ENCODE measurements at regions not wholly inside any gene's neighbourhood (a gene's known extent, or its start where the extent isn't known, plus 50 kb on each side); places are given as distances from the start of the nearest gene placed in this dataset.

- Histone ChIP-seq H3K27ac (no peak overlapping the region), H3K27me3 (replicated peaks) (no peaks in the 10 kb centered on the region), H3K4me3 (no peak overlapping the region), H3K36me3 (no peaks in the 10 kb centered on the region), H3K9me3 (replicated peaks) (no peaks in the 10 kb centered on the region), H3K4me1 (replicated peaks) (no peaks in the 10 kb centered on the region)
- DNase-seq (ENCODE audit: low read depth in 1 of 2, low spot score in 2 of 2), result no peak
These were observed 220.3 kb upstream of the CTSO start for GRCh38 chr4:156173937-156174336.

- Histone ChIP-seq H3K36me3 (no peaks in the 10 kb centered on the region), H3K27ac (no peak overlapping the region), H3K27me3 (replicated peaks) (no peaks in the 10 kb centered on the region), H3K4me3 (no peak overlapping the region), H3K9me3 (replicated peaks) (no peaks in the 10 kb centered on the region), H3K4me1 (replicated peaks) (no peaks in the 10 kb centered on the region)
- DNase-seq (ENCODE audit: low read depth in 1 of 2, low spot score in 2 of 2), result no peak
These were observed 219.8 kb upstream of the CTSO start for GRCh38 chr4:156173486-156173885.

GRCh38 chr4:156169861-156170260 is 216.2 kb upstream of the CTSO start:
- no peaks in the 10 kb centered on the region for H3K36me3 ChIP-seq
- DNase-seq (ENCODE audit: low read depth in 1 of 2, low spot score in 2 of 2), result no peak
- no peaks in the 10 kb centered on the region for H3K4me1 ChIP-seq (replicated peaks)
- no peak overlapping the region for H3K27ac ChIP-seq
- H3K9me3 ChIP-seq (replicated peaks), result no peaks in the 10 kb centered on the region
- H3K27me3 ChIP-seq (replicated peaks), result no peaks in the 10 kb centered on the region
- no peak overlapping the region for H3K4me3 ChIP-seq

GRCh38 chr4:156169011-156169410 is 215.3 kb upstream of the CTSO start:
- Histone ChIP-seq H3K4me3 (no peak overlapping the region), H3K4me1 (replicated peaks) (no peaks in the 10 kb centered on the region), H3K27ac (no peak overlapping the region), H3K9me3 (replicated peaks) (no peaks in the 10 kb centered on the region), H3K27me3 (replicated peaks) (no peaks in the 10 kb centered on the region), H3K36me3 (no peaks in the 10 kb centered on the region)
- peak in 1 of 2 experiments; percentile 32 for DNase-seq (ENCODE audit: low read depth in 1 of 2, low spot score in 2 of 2)

GRCh38 chr4:156168288-156168687 is 214.6 kb upstream of the CTSO start:
- Histone ChIP-seq H3K4me1 (replicated peaks) (no peaks in the 10 kb centered on the region), H3K36me3 (no peaks in the 10 kb centered on the region), H3K9me3 (replicated peaks) (no peaks in the 10 kb centered on the region), H3K27ac (no peak overlapping the region), H3K4me3 (no peak overlapping the region), H3K27me3 (replicated peaks) (no peaks in the 10 kb centered on the region)
- no peak for DNase-seq (ENCODE audit: low read depth in 1 of 2, low spot score in 2 of 2)

GRCh38 chr4:156158747-156159146 is 205.1 kb upstream of the CTSO start:
- Histone ChIP-seq H3K4me1 (replicated peaks) (no peaks in the 10 kb centered on the region), H3K36me3 (no peaks in the 10 kb centered on the region), H3K4me3 (no peak overlapping the region), H3K9me3 (replicated peaks) (no peaks in the 10 kb centered on the region), H3K27ac (no peak overlapping the region), H3K27me3 (replicated peaks) (no peaks in the 10 kb centered on the region)
- DNase-seq (ENCODE audit: low read depth in 1 of 2, low spot score in 2 of 2), result no peak

GRCh38 chr4:156154978-156155377 is 201.3 kb upstream of the CTSO start:
- no peak overlapping the region for H3K4me3 ChIP-seq
- H3K27me3 ChIP-seq (replicated peaks), result no peaks in the 10 kb centered on the region
- DNase-seq (ENCODE audit: low read depth in 1 of 2, low spot score in 2 of 2), result no peak
- H3K9me3 ChIP-seq (replicated peaks), result no peaks in the 10 kb centered on the region
- no peak overlapping the region for H3K27ac ChIP-seq
- H3K4me1 ChIP-seq (replicated peaks), result no peaks in the 10 kb centered on the region
- no peaks in the 10 kb centered on the region for H3K36me3 ChIP-seq

- Histone ChIP-seq H3K36me3 (no peaks in the 10 kb centered on the region), H3K9me3 (replicated peaks) (no peaks in the 10 kb centered on the region), H3K4me1 (replicated peaks) (no peaks in the 10 kb centered on the region), H3K27ac (no peak overlapping the region), H3K4me3 (no peak overlapping the region), H3K27me3 (replicated peaks) (no peaks in the 10 kb centered on the region)
- no peak for DNase-seq (ENCODE audit: low read depth in 1 of 2, low spot score in 2 of 2)
These were observed 192.9 kb upstream of the CTSO start for GRCh38 chr4:156146571-156146970.

- Histone ChIP-seq H3K4me1 (replicated peaks) (no peaks in the 10 kb centered on the region), H3K4me3 (no peak overlapping the region), H3K9me3 (replicated peaks) (no peaks in the 10 kb centered on the region), H3K27me3 (replicated peaks) (0 out of 2 replicates have a peak, but pooled peaks cover 2% of the 10 kb centered on the region), H3K27ac (no peak overlapping the region), H3K36me3 (no peaks in the 10 kb centered on the region)
- no peak for DNase-seq (ENCODE audit: low read depth in 1 of 2, low spot score in 2 of 2)
These were observed 191.3 kb upstream of the CTSO start for GRCh38 chr4:156144961-156145360.

- Histone ChIP-seq H3K36me3 (no peaks in the 10 kb centered on the region), H3K27me3 (replicated peaks) (0 out of 2 replicates have a peak, but pooled peaks cover 2% of the 10 kb centered on the region), H3K4me3 (no peak overlapping the region), H3K27ac (no peak overlapping the region), H3K4me1 (replicated peaks) (no peaks in the 10 kb centered on the region), H3K9me3 (replicated peaks) (no peaks in the 10 kb centered on the region)
- DNase-seq (ENCODE audit: low read depth in 1 of 2, low spot score in 2 of 2), result no peak
These were observed 185.2 kb upstream of the CTSO start for GRCh38 chr4:156138781-156139280.

- H3K4me3 ChIP-seq, result no peak overlapping the region
- no peaks in the 10 kb centered on the region for H3K9me3 ChIP-seq (replicated peaks)
- 0 out of 2 replicates have a peak, but pooled peaks cover 2% of the 10 kb centered on the region for H3K27me3 ChIP-seq (replicated peaks)
- H3K36me3 ChIP-seq, result no peaks in the 10 kb centered on the region
- H3K4me1 ChIP-seq (replicated peaks), result no peaks in the 10 kb centered on the region
- H3K27ac ChIP-seq, result no peak overlapping the region
- DNase-seq (ENCODE audit: low read depth in 1 of 2, low spot score in 2 of 2), result no peak
These were observed 184.2 kb upstream of the CTSO start for GRCh38 chr4:156137679-156138473.

GRCh38 chr4:156132196-156132595 is 178.5 kb upstream of the CTSO start:
- no peaks in the 10 kb centered on the region for H3K27me3 ChIP-seq (replicated peaks)
- no peak for DNase-seq (ENCODE audit: low read depth in 1 of 2, low spot score in 2 of 2)
- no peak overlapping the region for H3K4me3 ChIP-seq
- H3K36me3 ChIP-seq, result no peaks in the 10 kb centered on the region
- no peaks in the 10 kb centered on the region for H3K9me3 ChIP-seq (replicated peaks)
- H3K4me1 ChIP-seq (replicated peaks), result no peaks in the 10 kb centered on the region
- no peak overlapping the region for H3K27ac ChIP-seq

- H3K27me3 ChIP-seq (replicated peaks), result no peaks in the 10 kb centered on the region
- H3K9me3 ChIP-seq (replicated peaks), result no peaks in the 10 kb centered on the region
- H3K27ac ChIP-seq, result no peak overlapping the region
- H3K4me3 ChIP-seq, result no peak overlapping the region
- H3K4me1 ChIP-seq (replicated peaks), result no peaks in the 10 kb centered on the region
- H3K36me3 ChIP-seq, result no peaks in the 10 kb centered on the region
- DNase-seq (ENCODE audit: low read depth in 1 of 2, low spot score in 2 of 2), result no peak
These were observed 174.9 kb upstream of the CTSO start for GRCh38 chr4:156128616-156129015.

GRCh38 chr4:156118507-156119220 is 165.0 kb upstream of the CTSO start:
- H3K27me3 ChIP-seq (replicated peaks), result no peaks in the 10 kb centered on the region
- no peaks in the 10 kb centered on the region for H3K9me3 ChIP-seq (replicated peaks)
- H3K36me3 ChIP-seq, result no peaks in the 10 kb centered on the region
- H3K4me1 ChIP-seq (replicated peaks), result peaks cover 10% of the 10 kb centered on the region
- no peak overlapping the region for H3K4me3 ChIP-seq
- no peak overlapping the region for H3K27ac ChIP-seq
- no peak for DNase-seq (ENCODE audit: low read depth in 1 of 2, low spot score in 2 of 2)
